Endothelial cell of hepatic sinusoid (primary cell): ENCODE measurements at regions not wholly inside any gene's neighbourhood (a gene's known extent, or its start where the extent isn't known, plus 50 kb on each side); places are given as distances from the start of the nearest gene placed in this dataset.
"Not testable (repeated sequence)": the region's sequence is repeated elsewhere in the genome, so short reads cannot be mapped to it uniquely, and the experiment has no call there.

Source experiments
- in situ Hi-C: cut with HindIII; loops from 2 replicates; pipeline ENCODE4 v1.10.0; 2017; ENCODE audit warnings: low sequenced_read_pairs

DNA sequence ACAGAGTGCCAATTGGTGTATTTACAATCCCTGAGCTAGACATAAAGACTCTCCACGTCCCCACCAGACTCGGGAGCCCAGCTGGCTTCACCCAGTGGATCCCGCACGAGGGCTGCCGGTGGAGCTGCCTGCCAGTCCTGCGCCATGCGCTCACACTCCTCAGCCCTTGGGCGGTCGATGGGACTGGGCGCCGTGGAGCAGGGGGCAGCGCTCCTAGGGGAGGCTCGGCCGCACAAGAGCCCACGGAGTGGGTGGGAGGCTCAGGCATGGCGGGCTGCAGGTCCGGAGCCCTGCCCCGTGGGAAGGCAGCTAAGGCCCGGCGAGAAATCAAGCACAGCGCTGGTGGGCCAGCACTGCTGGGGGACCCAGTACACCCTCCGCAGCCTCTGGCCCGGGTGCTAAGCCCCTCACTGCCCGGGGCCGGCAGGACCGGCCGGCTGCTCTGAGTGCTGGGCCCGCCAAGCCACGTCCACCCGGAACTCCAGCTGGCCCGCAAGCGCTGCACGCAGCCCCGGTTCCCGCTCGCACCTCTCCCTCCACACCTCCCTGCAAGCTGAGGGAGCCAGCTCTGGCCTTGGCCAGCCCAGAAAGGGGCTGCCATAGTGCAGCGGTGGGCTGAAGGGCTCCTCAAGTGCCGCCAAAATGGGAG, 759.4 kb downstream of the BRINP3 start:
- in situ Hi-C loops = not testable (repeated sequence)

DNA sequence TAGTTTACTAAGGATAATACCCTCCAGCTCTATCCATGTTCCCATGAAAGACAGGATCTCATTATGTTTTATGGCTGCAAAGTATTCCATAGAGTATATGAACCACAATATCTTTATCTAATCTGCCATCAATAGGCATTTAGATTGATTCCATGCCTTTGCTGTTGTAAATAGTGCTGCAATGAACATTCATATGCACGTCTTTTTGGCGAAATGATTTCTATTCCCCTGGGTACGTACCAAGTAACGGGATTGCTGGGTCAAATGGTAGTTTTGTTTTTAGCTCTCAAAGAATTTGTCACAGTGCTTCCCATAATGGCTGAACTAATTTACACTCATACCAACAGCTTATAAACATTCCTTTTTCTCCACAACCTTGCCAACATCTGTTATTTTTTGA, 750.9 kb downstream of the BRINP3 start:
- in situ Hi-C loops = no loop called here

DNA sequence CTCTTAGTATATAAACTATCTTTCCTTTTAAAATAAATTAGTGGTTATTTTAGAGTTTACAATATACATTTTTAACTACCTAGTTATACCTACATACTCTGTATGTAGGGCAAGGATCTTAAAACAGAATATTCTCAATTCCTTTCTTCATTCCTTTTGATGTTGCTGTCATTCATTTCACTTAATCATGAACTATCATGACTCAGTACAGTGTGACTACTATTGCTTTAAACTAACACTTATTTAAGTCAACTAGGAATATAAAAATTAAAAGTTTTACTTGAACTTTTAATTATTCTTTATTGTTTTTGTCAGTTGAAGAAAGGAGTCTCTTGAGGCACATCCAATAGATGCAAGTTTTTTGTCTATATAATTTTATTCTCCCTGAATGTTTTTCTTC, 726.4 kb downstream of the BRINP3 start:
- in situ Hi-C loops = no loop called here

DNA sequence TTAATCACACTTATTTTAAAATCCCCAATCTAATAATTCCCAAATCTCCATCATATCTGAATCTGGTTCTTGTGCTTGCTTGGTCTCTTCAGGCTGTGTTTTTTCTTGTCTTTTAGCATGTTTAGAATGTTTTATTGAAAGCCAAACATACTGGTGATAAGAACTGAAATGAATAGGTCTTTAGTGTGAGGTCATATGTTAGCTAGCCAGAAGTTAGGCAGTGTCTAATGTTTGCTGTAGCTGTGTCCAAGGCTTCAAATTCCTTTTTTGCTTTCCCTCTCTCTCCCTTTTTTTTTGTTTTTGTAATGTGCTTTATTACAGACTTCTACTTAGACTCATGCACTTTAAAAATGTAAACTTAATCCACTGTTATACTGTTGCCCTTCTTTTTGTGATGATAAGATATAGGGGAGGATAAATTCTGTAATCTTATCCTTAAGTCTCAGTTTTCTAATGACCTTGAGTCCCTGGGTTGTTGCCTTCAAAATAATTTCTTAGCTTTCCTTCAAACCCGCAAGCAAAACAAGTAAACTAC, 725.1 kb downstream of the BRINP3 start:
- in situ Hi-C loops = no loop called here

DNA sequence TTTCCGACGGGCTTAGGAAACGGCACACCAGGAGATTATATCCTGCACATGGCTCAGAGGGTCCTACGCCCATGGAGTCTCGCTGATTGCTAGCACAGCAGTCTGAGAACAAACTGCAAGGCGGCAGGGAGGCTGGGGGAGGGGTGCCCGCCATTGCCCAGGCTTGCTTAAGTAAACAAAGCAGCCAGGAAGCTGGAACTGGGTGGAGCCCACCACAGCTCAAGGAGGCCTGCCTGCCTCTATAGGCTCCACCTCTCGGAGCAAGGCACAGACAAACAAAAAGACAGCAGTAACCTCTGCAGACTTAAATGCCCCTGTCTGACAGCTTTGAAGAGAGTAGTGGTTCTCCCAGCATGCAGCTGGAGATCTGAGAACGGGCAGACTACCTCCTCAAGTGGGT, 722.6 kb downstream of the BRINP3 start:
- in situ Hi-C loops = not testable (repeated sequence)

DNA sequence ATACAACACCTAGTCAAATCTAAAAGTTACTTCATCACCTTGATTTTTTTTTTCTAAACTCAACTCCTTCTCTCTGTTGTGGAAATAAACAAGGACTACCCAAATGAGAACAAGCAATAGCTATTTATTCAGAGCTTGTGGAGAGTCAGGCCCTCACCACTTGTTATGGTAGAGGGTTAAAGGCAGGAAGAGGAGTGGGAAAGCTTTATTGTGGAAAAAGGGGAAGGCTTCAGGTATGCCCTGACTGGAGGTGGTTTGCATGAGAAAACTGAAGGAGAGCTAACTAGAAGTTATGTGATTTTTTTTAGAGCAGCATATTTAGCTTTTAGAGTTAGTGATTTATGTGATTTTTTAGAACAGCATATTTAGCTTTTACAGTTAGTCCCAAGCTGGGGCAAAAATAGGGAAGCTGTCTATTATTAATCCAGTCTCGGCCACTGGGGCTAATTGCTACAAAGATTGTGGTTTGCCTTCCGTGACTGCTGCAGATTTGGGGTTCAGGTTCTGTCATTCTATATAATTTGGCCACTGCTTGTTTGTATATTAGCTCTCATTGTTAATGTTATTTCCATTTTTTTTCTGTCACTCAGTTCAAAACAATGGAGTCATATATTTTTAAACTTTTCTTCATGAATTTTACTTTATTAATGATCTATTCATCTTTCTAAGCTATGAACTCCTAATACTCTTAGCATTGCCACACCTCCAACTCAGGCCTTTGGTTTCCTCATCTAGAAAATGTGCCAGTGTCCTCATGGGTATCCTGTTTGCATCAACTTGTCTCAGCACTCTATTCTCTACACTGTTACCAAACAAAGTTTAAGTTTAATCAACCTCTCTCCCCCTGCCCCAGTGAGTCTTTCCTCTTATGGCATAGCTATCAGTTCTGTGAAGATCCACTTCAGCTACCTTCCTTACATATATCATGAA, 713.0 kb downstream of the BRINP3 start:
- in situ Hi-C loops = no loop called here

DNA sequence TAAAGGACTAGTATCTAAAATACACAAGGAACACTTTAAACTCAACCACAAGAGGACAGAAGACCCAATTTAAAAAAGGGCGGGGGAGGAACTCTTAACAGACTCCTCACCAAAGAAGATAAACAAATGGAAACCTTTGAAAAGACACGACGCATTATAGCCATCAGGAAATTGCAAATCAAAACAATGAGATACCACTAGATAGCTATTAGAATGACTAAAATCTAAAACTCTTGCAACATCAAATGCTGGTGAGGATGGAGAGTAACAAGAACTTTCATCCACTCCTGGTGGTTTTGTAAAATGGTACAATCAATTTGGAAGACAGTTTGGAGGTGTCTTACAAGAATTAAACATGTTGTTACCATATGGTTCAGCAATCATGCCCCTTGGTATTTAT, 708.2 kb downstream of the BRINP3 start:
- in situ Hi-C loops = no loop called here

DNA sequence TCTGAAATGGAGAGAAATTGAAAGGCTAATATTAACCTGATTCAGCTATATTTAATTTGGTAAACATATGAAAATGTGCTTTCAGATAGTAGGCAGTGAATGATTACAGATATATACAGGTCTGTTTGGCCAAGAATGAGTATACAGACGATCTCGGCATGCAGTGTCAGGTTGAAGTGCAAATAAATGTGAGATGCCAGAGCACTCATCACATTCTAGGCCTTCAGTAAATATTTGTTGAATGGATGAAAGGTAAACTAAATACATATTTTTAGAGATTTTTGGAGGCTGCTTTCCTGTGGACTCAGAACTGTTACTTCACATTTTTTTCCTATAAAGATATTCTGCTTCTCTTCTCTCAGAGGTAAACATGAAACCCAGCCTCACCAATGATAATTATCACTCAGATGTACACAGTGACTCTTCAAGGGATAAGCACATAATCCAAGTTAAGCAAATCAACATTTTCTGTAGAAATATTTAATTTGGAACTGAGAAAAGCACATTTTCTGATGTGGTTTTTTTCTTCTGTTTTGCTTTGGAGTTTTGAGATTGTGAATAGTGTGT, 702.9 kb downstream of the BRINP3 start:
- in situ Hi-C loops = no loop called here

DNA sequence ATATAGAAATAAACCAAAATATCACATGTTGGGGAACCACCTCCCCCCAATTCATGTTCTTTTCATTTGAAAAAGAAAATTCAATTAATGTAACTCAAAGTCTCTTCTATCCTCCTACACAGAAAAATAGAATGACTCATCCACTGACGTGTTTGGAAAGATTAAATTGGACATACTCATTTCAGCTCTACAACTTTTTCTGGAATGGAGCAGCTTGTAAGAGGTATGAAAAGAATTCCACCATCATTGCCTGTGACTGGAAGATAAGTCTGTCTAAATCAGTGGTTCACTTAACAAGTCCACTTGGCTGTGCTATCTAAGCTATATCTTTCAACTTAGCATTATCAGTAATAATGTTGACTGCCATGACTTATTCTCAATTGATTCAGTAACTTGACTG, 702.3 kb downstream of the BRINP3 start:
- in situ Hi-C loops = no loop called here

DNA sequence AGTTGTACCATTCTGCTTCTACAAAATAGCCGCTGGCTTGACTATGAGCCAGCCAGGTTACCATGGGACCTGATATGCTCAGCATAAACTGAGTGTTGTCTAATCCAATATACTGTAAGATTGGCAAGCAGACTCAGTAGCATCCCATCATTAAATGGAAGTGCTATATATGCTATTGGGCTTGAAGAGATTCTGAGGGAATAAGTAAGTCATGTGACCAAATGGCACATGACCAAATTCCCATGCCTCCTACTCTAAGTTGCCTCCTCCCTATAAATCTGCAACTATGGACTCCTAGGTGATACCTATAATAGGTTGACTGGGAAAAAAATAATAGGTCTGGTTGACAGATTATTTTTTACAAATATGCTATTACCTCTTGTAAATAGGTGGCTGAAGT, 698.6 kb downstream of the BRINP3 start:
- in situ Hi-C loops = no loop called here

DNA sequence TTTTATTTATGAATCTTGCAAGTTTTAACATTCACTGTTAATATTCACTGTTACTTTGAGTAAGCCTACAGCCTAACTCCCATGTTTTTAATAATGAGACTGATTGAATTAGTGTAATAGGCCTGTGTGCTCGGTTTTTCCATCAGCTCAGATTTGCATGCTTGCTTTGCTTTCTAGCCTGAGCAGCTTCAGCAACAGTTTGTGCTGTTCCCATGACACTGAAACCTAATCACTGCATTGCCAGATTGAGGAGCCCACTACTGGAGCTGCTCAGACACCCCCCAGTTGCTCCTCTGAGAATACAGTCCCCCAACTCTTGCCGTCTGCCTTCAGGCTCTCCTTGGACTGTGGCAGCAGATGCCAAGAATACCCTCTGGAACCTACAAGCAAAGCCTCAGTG, 695.4 kb downstream of the BRINP3 start:
- in situ Hi-C loops = no loop called here

DNA sequence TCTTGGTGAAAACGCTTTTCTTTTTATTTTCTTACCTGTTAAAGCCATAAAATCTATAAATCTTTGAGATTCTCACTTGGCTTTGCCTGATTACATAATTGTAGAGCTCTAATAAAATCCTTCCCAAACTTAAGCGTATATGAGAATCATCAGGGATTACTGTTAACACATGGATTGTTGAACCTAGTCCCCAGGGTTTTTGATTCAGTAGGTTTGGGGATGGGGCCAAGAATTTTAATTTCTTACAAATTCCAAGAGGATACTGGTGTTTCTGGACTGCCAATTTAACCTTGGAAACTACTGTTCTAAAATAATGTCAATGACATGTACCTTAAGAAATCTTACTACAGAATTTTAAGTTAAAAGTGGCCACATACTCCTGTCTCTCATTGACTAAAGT, 694.2 kb downstream of the BRINP3 start:
- in situ Hi-C loops = no loop called here

DNA sequence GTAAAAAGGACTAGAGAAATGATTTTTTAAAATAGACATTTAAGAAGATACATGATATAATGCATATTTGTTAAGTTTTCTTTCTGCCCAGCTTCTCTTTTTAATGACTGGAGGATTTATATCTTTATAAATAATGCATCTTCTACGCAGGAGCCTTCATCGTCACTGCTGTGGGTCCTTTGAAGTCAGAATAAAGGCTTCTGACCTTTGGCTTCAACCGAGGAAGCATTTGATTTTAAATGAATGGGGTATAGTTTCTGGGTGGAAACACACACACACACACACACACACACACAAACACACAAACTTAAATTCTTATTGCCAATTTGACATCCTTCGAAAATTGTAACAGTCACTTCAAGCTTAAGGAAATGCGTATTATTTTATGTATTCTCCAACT, 690.9 kb downstream of the BRINP3 start:
- in situ Hi-C loops = no loop called here

DNA sequence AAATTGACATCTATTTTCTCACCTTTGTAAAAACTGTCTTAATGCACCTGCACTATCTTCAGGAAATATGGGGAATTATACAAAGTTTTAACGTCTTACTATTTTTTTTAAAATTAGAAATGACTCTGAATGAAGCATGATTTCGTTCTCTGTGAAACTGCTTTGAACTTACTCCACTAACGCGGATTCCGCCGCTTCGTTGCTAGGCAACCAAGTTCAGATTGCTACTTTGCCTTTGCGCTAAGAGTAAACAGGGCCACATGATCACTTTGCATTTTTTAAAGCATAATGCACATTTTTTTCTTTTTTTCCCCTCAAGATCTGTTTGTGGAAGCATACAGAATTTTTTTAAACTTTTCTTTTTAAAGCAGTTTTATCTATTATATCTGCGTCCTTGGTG, 690.5 kb downstream of the BRINP3 start:
- in situ Hi-C loops = no loop called here

DNA sequence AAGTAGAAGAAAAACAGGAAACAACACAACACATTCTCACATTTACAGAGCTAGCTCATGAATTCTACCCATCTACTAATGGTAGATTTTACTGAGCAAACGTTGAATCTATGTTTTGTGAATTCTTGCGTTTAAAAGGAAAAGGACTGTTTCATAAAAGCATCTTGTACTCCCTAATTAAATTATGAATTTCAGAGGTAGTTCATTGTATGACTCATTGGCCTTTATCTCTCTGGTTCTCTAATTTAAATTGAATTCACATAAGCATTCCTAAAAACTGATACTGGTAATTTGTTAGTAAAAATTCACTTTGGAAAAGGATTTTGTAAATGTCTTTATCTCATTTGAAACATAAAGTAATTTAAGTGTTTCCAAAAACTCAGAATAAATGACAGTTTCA, 687.3 kb downstream of the BRINP3 start:
- in situ Hi-C loops = no loop called here

DNA sequence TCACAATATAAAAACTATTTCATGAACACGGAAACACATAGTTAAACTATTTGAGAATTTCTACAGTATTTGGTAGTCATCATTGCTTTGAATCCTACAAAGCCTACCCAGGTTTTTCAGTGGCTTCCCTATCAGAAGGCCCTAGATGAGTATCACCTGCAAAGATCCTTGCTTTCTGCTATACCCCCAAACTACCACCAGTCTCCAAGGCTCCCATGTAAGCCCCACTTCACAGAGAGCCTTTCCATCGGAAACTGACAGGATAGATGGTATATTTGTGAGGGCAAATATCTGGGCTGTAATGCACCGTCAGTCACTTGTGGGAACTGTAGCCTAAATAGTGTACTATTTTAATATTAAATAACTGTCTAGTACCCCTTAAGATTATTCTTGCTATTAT, 674.3 kb downstream of the BRINP3 start:
- in situ Hi-C loops = no loop called here

DNA sequence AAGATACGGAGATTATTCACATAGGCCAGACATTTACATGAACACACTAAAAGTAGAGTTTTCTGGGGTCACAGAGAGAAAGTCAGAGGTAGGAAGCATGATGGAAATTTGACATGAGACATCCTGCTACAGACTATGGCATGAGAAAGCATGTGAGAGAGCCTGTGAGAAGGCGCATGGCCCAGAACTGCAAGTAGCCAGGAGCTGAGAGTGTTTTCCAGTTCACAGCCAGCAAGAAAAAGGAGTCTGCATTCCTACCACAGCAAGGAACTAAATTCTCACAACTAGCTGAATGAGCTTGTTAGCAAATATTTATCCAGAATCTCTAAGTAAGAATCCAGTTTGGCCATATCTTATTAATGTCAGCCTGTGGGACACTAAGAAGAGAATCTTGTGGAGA, 673.3 kb downstream of the BRINP3 start:
- in situ Hi-C loops = no loop called here

DNA sequence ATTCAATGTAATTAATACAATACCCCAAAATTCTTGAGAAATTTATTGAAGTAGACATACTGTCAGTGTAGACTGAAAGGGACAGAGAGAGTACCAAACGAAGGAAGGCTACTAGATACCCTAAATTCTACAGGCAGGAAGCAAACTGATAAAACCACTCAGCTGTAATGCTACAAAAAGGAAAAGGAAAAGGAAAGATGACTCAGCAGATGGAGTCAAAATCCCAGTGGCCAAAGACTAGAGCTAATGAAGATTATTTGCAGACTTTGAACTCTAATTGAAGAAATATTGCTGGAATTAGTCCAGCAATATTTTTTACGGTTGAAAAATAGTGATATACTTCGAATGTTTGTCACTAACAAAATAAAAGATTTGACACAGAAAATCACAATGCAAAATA, 671.9 kb downstream of the BRINP3 start:
- in situ Hi-C loops = no loop called here

DNA sequence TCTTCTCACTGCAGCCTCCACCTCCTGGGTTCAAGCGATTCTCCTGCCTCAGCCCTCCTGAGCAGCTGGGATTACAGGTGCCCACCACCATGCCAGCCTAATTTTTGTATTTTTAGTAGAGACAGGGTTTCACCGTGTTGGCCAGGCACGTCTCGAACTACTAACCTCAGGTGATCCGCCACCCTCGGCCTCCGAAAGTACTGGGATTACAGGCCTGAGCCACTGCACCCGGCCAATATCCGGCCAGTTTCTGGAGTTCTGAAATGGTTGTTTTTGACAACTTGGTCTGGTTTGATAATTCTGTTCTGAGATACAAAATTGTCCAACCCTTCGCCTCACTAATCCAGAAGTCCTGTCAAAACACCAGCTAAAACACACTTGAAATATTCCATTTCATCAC, 667.0 kb downstream of the BRINP3 start:
- in situ Hi-C loops = not testable (repeated sequence)

DNA sequence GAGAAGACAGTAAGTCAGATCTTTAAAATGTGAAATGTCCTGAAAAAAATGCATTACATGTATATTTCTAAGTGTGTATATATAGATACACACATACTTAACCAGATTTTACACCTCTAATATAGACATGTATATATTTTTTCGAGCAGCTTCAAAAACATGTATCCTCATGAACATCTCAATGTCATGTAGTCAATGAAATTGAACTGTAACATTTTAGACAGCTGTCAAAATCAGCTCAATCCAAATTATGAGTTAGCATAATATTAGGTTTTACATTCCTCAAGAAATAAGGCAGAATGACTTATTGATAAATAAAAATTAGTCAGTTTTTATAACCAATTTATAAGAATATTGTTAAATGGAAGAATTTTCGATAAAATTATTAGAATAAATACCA, 665.7 kb downstream of the BRINP3 start:
- in situ Hi-C loops = no loop called here

DNA sequence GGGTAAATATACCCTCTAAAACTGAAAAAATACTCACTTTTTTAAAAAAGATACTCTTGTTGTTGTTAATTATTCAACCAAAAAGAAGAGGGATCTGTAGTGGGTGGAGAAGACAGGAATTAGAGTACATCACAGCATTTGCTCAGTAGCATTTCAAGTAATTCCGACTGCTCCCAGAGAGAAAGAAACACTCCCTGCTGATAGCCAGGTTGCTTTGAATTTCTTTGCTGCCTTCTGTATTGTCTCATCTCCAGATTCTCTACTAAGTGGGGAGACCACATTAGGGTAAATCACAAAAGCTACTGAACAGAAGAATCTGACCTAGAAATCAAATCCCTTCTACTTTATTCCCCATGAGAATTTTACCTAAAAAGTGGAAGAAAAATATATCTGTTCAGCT, 661.1 kb downstream of the BRINP3 start:
- in situ Hi-C loops = no loop called here

DNA sequence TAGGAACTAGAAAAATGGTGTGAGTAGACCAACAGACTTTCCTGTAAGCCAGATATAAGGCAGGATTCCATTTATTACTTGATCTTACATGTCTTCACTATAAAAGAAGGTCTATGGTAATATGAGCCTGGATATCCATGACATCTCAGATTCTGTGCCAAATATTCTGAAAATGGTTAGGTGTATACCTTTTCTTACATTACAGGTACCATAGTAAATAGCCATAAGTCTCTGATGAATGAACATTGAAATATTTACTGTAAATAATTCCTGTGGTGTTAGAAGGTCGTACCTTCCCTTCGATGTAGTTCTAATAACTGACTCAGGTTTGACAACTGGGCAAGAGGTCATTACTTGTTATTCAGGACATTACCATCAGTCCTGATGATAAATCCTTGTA, 657.9 kb downstream of the BRINP3 start:
- in situ Hi-C loops = no loop called here
